ENCODE measurements at regions not wholly inside any gene's neighbourhood (a gene's known extent, or its start where the extent isn't known, plus 50 kb on each side); places are given as distances from the start of the nearest gene placed in this dataset.

DNA sequence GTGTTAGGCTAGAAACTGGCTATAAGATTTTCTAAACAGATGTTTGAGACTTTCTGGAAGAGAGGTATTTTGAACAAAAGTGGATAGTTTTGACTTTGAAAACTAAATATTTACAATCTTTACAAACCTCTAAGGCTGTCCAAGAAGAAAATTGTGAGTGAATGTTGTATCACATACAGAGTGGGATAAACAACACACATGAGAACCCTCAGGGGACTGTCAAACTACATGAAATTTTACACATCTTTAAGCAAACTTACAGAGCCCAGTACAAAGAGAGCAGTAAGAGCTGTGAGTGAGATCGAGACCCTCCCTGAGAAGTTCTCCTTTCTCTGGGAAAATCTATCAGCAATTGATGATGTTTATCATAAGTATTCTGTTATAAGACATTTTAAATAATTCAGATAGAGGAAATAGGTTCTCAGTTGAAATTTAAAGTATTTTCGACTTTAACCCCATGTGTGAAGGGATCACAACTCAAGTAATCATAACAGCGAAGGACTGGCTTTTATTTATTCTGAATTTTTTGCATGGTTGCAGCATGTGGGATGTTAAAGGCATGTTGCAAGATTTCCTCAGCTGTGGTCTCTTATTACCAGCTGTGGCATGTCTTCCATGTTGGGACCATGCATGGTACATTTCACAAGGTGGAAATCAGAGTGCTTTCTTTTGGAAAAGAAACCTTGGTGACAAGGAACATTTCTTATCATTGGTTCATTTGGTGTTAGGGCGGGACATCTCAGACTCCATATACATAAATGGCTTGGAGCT, 264.0 kb upstream of the PRICKLE1 start:
- Histone ChIP-seq H3K9me3 (ENCODE audit: low read depth) (no peaks in the 10 kb centered on the region), H3K27ac (no peak overlapping the region), H3K4me3 (no peak overlapping the region), H3K27me3 (no peaks in the 10 kb centered on the region), H3K4me1 (ENCODE audit: low read depth) (no peaks in the 10 kb centered on the region), H3K36me3 (no peaks in the 10 kb centered on the region)
- TF ChIP-seq CTCF (IDR thresholded peaks at IDR 0.05; ENCODE audit: low read depth, low read length) = no peak
- DNase-seq (ENCODE audit: low read depth in 1 of 2, low spot score in 1 of 2) = no peak

GRCh38 chr12:42846782-42847181, 257.2 kb upstream of the PRICKLE1 start:
- TF ChIP-seq CTCF (IDR thresholded peaks at IDR 0.05; ENCODE audit: low read depth, low read length) = no peak
- Histone ChIP-seq H3K36me3 (no peaks in the 10 kb centered on the region), H3K4me1 (ENCODE audit: low read depth) (no peaks in the 10 kb centered on the region), H3K27ac (no peak overlapping the region), H3K4me3 (no peak overlapping the region), H3K9me3 (ENCODE audit: low read depth) (no peaks in the 10 kb centered on the region), H3K27me3 (no peaks in the 10 kb centered on the region)
- peak in 1 of 2 donors; percentile 60 for DNase-seq (ENCODE audit: low read depth in 1 of 2, low spot score in 1 of 2)

GRCh38 chr12:42834062-42834461, 244.5 kb upstream of the PRICKLE1 start:
- TF ChIP-seq CTCF (IDR thresholded peaks at IDR 0.05; ENCODE audit: low read depth, low read length) = no peak
- H3K9me3 ChIP-seq (ENCODE audit: low read depth) = no peaks in the 10 kb centered on the region
- no peak overlapping the region for H3K4me3 ChIP-seq
- no peak overlapping the region for H3K27ac ChIP-seq
- no peak for DNase-seq (ENCODE audit: low read depth in 1 of 2, low spot score in 1 of 2)
- H3K36me3 ChIP-seq = no peaks in the 10 kb centered on the region
- H3K4me1 ChIP-seq (ENCODE audit: low read depth) = no peaks in the 10 kb centered on the region
- no peaks in the 10 kb centered on the region for H3K27me3 ChIP-seq

- no peak for DNase-seq (ENCODE audit: low read depth in 1 of 2, low spot score in 1 of 2)
- no peaks in the 10 kb centered on the region for H3K27me3 ChIP-seq
- no peaks in the 10 kb centered on the region for H3K36me3 ChIP-seq
- H3K9me3 ChIP-seq (ENCODE audit: low read depth) = no peaks in the 10 kb centered on the region
- H3K4me1 ChIP-seq (ENCODE audit: low read depth) = no peaks in the 10 kb centered on the region
- TF ChIP-seq CTCF (IDR thresholded peaks at IDR 0.05; ENCODE audit: low read depth, low read length) = no peak
- no peak overlapping the region for H3K4me3 ChIP-seq
- H3K27ac ChIP-seq = no peak overlapping the region
Observed at GRCh38 chr12:42828836-42829235, 239.3 kb upstream of the PRICKLE1 start.

DNA sequence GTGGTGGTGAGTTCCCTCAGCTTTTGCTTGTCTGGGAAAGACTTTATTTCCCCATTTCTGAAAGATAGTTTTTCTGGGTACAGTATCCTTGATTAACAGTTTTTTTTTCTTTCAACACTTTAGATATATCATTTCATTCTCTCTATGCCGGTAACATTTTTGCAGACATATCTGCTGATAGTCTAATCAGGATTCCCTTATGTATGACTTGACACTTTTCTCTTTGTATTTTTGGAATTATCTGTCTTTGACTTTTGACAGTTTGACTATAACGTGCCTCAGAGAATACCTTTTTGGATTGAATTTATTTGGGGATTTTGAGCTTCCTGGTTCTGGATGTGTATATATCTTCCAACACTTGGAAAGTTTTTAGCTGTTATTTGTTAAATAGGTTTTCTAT, 234.8 kb upstream of the PRICKLE1 start:
- Histone ChIP-seq H3K4me1 (ENCODE audit: low read depth) (no peaks in the 10 kb centered on the region), H3K27me3 (no peaks in the 10 kb centered on the region), H3K27ac (no peak overlapping the region), H3K4me3 (no peak overlapping the region), H3K36me3 (no peaks in the 10 kb centered on the region), H3K9me3 (ENCODE audit: low read depth) (no peaks in the 10 kb centered on the region)
- no peak for TF ChIP-seq CTCF (IDR thresholded peaks at IDR 0.05; ENCODE audit: low read depth, low read length)
- DNase-seq (ENCODE audit: low read depth in 1 of 2, low spot score in 1 of 2) = no peak
